DOHH2 (cell line): ENCODE measurements at regions not wholly inside any gene's neighbourhood (a gene's known extent, or its start where the extent isn't known, plus 50 kb on each side); places are given as distances from the start of the nearest gene placed in this dataset.

ENCODE experiments used
- H3F3A ChIP-seq: fragments of 200-600 bp; sonication (generic), shearing (Covaris generic); 2 replicates; pipeline ENCODE4 v1.6.0; 2016; ENCODE audit warnings: antibody characterized with exemption, mild to moderate bottlenecking; ENCODE audit not compliant: control insufficient read depth, insufficient read depth
- H3K27ac ChIP-seq: fragments of 200-600 bp; sonication (generic); 2 replicates; pipeline ENCODE4 v1.5.1; 2014; ENCODE audit warnings: low read depth, mild to moderate bottlenecking, low read length, moderate library complexity
- H3K27me3 ChIP-seq: fragments of 200-600 bp; sonication (generic); 2 replicates; pipeline ENCODE4 v1.6.1; 2014; ENCODE audit warnings: mild to moderate bottlenecking, low read length, mixed read lengths; ENCODE audit not compliant: control insufficient read depth
- H3K36me3 ChIP-seq: fragments of 200-600 bp; sonication (generic); 2 replicates; pipeline ENCODE4 v1.6.1; 2014; ENCODE audit warnings: mild to moderate bottlenecking, low read length, moderate library complexity, mixed read lengths; ENCODE audit not compliant: control insufficient read depth
- H3K4me1 ChIP-seq: fragments of 200-600 bp; sonication (generic); 2 replicates; pipeline ENCODE4 v1.6.1; 2014; ENCODE audit warnings: mild to moderate bottlenecking, low read length, mixed read lengths; ENCODE audit not compliant: control insufficient read depth
- H3K4me2 ChIP-seq: fragments of 200-600 bp; sonication (generic); 2 replicates; pipeline ENCODE4 v1.6.0; 2014; ENCODE audit warnings: mild to moderate bottlenecking, low read length, moderate library complexity
- H3K4me3 ChIP-seq: fragments of 200-600 bp; sonication (generic); 2 replicates; pipeline ENCODE4 v1.5.1; 2014; ENCODE audit warnings: mild to moderate bottlenecking, low read length, mixed read lengths
- H3K79me2 ChIP-seq: fragments of 200-600 bp; sonication (generic); 2 replicates; pipeline ENCODE4 v1.6.1; 2014; ENCODE audit warnings: mild to moderate bottlenecking, low read length, mixed read lengths; ENCODE audit not compliant: control insufficient read depth
- H3K9me2 ChIP-seq: fragments of 200-600 bp; sonication (generic); replicated peaks from 2 replicates; pipeline ENCODE4 v1.6.1; 2014; ENCODE audit warnings: mild to moderate bottlenecking, low read length, mixed read lengths; ENCODE audit not compliant: control insufficient read depth
- H3K9me3 ChIP-seq: fragments of 200-600 bp; sonication (generic); 2 replicates; pipeline ENCODE4 v1.6.1; 2014; ENCODE audit warnings: antibody characterized with exemption, low read length, mixed read lengths; ENCODE audit not compliant: control insufficient read depth, insufficient read depth
- H4K20me1 ChIP-seq: fragments of 200-600 bp; sonication (generic); 2 replicates; pipeline ENCODE4 v1.6.0; 2014; ENCODE audit warnings: low read depth, mild to moderate bottlenecking, antibody characterized with exemption, low read length, moderate library complexity; ENCODE audit not compliant: control insufficient read depth, insufficient read depth
- EZH2phosphoT487 ChIP-seq: fragments of 200-600 bp; sonication (generic); IDR thresholded peaks from 2 replicates; pipeline ENCODE4 v1.6.1; 2017; ENCODE audit warnings: borderline replicate concordance, mild to moderate bottlenecking, antibody characterized with exemption, low read length, moderate library complexity, mixed read lengths
- TF ChIP-seq, protein P1 (sequence below): fragments of 200-600 bp; sonication (generic); IDR thresholded peaks from one replicate; pipeline ENCODE4 v1.5.1; 2014; ENCODE audit warnings: antibody characterized with exemption, mild to moderate bottlenecking, low read depth, low read length; ENCODE audit not compliant: poor library complexity, severe bottlenecking

DNA sequence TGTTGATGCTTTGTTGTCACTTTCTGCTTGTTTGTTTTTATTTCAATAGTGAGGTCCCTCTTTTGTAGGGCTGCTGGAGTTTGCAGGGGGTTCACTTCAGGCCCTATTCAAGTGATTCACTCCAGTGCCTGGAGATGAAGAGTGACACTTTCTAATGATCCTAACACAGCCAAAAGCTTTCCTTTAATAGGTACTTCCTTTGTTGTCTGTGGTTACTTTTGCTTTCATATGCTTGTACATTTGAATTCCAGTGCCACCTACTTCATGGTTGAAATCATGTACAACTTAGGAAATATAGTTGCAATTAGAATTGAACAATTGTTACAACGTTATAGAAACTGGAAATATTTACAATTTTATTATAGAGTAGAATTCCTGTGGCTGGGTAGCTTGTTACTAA lies 466.8 kb upstream of the EPHA3 start:
- Histone ChIP-seq H3K79me2 (no peaks in the 10 kb centered on the region), H3K9me2 (no peaks in the 10 kb centered on the region), H4K20me1 (no peaks in the 10 kb centered on the region), H3K27me3 (no peaks in the 10 kb centered on the region), H3K4me1 (peaks cover 3% of the 10 kb centered on the region; the same call in 1 of the 2 replicates), H3F3A (no peaks in the 10 kb centered on the region), H3K36me3 (no peaks in the 10 kb centered on the region), H3K9me3 (no peaks in the 10 kb centered on the region), H3K4me3 (no peak overlapping the region), H3K27ac (no peak overlapping the region), H3K4me2 (no peak overlapping the region)
- TF ChIP-seq EZH2phosphoT487 = no peak

DNA sequence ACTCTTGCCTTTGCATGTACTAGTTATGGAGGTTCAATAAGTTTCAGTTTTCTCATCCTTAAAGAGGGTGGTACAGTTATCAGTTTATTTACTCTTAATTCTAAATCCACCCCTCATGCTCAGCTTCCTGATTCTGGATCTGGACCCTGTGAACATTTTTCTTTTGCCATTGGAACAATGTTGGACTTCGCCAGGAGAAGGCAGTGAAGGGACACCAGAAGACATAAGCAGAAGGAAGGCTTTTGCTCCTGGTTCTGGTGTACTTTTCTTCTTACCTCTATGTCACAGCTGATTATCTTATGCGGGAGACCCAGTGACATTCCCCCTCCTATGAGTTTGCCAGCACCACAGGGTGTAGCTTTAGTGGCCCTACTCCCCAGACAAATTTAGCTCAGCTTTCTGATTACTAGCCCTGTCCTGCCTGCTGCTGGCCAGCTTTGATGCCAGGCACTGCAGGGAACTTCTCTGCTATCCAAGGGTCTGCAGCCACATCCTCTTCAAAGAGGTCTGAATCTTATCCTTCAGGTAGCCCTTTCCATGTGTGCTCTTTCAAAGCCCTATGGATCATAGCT lies 466.3 kb upstream of the EPHA3 start:
- H3K4me3 ChIP-seq = no peak overlapping the region
- H3K27me3 ChIP-seq = no peaks in the 10 kb centered on the region
- no peak overlapping the region for H3K4me2 ChIP-seq
- TF ChIP-seq, protein P1, sequence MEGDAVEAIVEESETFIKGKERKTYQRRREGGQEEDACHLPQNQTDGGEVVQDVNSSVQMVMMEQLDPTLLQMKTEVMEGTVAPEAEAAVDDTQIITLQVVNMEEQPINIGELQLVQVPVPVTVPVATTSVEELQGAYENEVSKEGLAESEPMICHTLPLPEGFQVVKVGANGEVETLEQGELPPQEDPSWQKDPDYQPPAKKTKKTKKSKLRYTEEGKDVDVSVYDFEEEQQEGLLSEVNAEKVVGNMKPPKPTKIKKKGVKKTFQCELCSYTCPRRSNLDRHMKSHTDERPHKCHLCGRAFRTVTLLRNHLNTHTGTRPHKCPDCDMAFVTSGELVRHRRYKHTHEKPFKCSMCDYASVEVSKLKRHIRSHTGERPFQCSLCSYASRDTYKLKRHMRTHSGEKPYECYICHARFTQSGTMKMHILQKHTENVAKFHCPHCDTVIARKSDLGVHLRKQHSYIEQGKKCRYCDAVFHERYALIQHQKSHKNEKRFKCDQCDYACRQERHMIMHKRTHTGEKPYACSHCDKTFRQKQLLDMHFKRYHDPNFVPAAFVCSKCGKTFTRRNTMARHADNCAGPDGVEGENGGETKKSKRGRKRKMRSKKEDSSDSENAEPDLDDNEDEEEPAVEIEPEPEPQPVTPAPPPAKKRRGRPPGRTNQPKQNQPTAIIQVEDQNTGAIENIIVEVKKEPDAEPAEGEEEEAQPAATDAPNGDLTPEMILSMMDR = no peak
- no peak for TF ChIP-seq EZH2phosphoT487
- peaks cover 3% of the 10 kb centered on the region; the same call in 1 of the 2 replicates for H3K4me1 ChIP-seq
- H3K79me2 ChIP-seq = no peaks in the 10 kb centered on the region
- no peak overlapping the region for H3K27ac ChIP-seq
- H3K36me3 ChIP-seq = no peaks in the 10 kb centered on the region
- no peaks in the 10 kb centered on the region for H4K20me1 ChIP-seq
- no peaks in the 10 kb centered on the region for H3K9me2 ChIP-seq
- H3F3A ChIP-seq = no peaks in the 10 kb centered on the region
- H3K9me3 ChIP-seq = no peaks in the 10 kb centered on the region

DNA sequence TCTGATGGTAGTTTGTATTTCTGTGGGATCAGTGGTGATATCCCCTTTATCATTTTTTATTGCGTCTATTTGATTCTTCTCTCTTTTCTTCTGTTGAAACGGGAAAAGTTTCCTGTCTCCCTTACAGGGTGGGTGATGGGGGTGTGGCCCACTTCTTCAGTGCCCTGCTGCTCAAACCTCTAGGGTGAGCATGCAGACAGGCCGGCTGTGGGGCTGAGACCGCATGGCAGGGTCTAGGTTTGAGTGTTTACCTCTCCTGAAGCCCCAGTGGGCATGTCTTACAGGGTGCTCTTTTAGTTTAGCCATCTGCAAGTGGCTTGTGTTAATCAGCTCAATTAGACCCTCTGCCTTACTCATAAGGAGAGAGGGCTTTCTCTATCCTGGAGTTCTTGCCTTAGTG lies 450.0 kb upstream of the EPHA3 start:
- H4K20me1 ChIP-seq = no peaks in the 10 kb centered on the region
- no peak overlapping the region for H3K4me2 ChIP-seq
- H3K27ac ChIP-seq = no peak overlapping the region
- no peaks in the 10 kb centered on the region for H3K79me2 ChIP-seq
- H3K4me3 ChIP-seq = no peak overlapping the region
- H3K36me3 ChIP-seq = no peaks in the 10 kb centered on the region
- H3K4me1 ChIP-seq = no peaks in the 10 kb centered on the region
- TF ChIP-seq, protein P1 = no peak
- no peak for TF ChIP-seq EZH2phosphoT487
- no peaks in the 10 kb centered on the region for H3K9me3 ChIP-seq
- H3F3A ChIP-seq = no peaks in the 10 kb centered on the region
- H3K27me3 ChIP-seq = no peaks in the 10 kb centered on the region
- peaks cover 2% of the 10 kb centered on the region; the same call in 1 of the 2 replicates for H3K9me2 ChIP-seq

DNA sequence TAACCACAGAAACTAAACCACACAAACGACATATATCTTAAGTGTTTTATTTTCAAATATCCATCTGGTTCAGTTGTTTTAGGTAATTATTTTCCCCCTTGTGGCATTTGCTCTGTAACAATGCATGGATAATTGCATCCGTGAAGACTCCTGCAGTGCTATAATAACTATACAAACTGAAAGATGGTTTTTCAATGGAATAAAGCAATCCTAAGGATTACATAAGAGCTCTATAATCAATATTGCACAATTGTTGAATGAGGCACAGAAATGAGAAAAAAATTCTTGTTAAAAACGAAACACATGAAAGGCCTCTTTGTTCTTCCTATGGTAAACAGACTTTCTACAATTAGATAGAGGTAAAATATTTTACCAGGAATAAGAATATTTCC lies 446.0 kb upstream of the EPHA3 start:
- Histone ChIP-seq H3F3A (no peaks in the 10 kb centered on the region), H3K27me3 (no peaks in the 10 kb centered on the region), H3K4me3 (no peak overlapping the region), H3K9me2 (no peaks in the 10 kb centered on the region), H3K79me2 (no peaks in the 10 kb centered on the region), H3K4me2 (no peak overlapping the region), H3K4me1 (no peaks in the 10 kb centered on the region), H4K20me1 (no peaks in the 10 kb centered on the region), H3K27ac (no peak overlapping the region), H3K36me3 (no peaks in the 10 kb centered on the region), H3K9me3 (no peaks in the 10 kb centered on the region)
- no peak for TF ChIP-seq EZH2phosphoT487
- TF ChIP-seq, protein P1 = no peak
